ENCODE measurements at regions not wholly inside any gene's neighbourhood (a gene's known extent, or its start where the extent isn't known, plus 50 kb on each side); places are given as distances from the start of the nearest gene placed in this dataset.
"Not testable (repeated sequence)": the region's sequence is repeated elsewhere in the genome, so short reads cannot be mapped to it uniquely, and the experiment has no call there.

DNA sequence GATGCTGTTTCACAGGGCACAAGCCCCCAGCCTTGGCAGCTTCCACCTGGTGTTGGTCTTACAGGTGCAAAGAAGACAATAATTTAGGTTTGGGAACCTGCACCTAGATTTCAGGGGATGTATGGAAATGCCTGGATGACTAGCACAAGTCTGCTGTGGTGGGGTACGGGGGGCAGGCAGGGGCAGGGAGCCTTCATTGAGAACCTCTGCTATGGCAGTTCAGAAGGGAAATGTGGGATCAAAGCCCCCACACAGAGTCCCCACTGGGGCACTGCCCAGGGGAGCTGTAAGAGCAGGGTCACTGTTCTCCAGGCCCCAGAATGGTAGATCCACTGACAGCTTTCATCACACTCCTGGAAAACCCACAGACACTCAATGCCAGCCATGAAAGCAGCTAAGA is 686.5 kb downstream of the FAM181B start:
- DNase-seq (ENCODE audit: low spot score) = no peak

DNA sequence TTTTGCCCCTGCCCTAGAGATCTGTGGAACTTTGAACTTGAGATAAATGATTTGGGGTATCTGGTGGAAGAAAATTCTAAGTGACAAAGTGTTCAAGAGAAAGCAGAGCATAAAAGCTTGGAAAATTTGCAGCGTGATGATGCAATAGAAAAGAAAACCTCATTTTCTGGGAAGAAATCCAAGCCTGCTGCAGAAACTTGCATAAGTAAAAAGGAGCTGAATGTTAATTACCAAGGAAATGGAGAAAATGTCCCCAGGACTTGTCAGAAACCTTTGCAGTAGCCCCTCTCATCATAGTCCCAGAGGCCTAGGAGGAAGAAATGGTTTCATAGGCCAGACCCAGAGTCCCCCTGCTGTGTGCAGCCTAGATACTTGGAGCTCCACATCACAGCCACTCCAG is 686.9 kb downstream of the FAM181B start:
- DNase-seq (ENCODE audit: low spot score) = no peak

DNA sequence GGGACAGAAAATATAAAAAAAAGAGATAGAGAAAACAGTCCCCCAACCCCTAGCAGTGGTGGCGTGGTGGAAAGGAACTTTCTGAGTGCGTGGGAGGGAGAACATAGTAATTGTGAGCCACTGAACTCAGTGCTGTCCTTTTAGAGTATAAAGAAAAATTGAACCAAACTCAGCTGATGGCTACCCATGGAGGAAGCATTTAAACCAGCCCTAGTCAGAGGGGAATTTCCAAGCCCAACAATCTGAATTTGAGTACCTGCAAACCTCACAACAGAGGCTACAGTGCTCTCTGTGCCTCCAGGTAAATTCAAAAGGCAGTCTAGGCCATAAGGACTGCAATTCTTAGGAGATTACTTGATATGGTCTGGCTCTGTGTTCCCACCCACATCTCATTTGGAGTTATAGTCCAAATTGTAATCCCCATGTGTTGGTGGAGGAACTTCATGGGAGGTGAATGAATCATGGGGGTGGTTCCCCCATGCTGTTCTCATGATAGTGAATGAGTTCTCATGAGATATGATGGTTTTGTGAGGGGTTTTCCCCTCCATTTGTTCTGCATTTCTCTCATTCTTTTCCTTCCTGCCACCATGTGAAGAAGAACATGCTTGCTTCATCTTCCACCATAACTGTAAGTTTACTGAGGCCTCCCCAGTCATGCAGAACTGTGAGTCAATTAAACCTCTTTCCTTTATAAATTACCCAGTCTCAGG is 687.8 kb downstream of the FAM181B start:
- DNase-seq (ENCODE audit: low spot score) = no peak

DNA sequence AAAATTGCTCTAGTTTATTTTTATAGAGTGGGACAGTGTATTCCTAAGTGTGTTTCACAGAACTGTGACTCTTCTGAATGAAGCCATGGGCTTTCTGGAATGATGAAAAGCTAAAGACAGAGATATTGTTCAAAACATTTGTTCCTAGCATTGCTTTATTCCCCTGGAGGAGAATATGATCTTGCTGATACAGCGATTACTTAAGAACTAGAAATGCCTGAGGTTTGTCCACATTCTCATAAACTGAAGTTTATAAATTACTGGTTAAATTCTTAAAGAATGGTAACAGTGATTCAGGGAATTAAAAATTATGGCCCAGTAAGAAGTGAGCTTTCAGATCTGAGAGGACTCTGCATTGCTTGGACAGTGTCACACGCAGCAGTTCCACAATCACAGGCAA is 690.3 kb downstream of the FAM181B start:
- no peak for DNase-seq (ENCODE audit: low spot score)

DNA sequence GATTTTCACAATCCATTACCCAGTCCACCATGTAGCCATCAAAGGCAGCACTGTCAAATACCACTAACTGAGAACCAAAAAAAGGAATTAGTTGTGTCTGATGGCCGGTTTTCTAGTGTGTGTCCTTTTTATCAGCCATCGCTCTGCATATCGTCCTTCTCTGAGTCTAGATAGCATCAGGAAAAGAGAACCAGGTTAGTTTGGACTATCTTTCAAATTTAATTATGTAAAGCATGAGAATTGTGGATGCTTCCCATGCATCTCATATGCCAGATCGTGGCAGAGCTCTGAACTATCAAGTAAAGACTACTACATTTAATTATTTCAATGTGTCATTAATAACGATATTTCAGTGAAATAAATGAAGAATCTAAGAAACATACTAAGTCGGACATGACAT is 691.9 kb downstream of the FAM181B start:
- DNase-seq (ENCODE audit: low spot score) = no peak

DNA sequence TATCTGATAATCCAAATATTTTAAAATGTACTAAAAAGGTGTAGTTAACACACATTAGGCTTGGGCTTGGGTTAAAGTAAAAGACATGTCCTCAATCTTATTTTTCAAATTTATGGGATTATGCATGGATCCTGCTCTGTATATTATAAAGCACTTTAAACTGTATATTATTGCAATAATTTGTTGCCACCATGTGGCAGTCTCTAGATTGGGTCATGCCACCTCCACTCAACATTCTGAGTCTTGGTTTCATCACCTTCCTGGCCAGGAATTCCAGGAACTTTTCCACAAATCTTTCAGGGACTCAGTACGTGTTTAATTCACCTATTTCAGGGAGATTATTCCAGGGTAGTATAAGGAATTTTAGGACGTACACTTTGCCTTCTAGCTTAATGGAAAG is 695.5 kb downstream of the FAM181B start:
- no peak for DNase-seq (ENCODE audit: low spot score)

DNA sequence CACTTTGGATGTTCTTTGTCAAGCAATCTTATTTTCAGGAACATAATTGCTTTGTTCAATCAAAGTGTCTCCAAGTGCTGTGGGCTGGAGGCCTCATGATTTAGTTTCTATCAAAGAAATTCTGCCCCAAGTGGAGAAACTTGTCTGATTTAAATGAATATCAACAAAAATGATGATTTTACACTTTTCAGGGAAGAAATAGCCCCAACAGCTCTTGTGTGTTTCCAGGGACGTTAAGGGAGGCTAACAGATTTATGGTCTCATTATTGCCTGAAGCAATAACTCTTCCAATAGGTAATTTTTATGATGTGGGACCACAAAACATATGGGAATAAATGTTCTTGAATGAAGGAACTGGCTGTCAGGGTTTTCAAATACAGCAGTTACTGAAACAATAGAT is 699.1 kb downstream of the FAM181B start:
- no peak for DNase-seq (ENCODE audit: low spot score)

DNA sequence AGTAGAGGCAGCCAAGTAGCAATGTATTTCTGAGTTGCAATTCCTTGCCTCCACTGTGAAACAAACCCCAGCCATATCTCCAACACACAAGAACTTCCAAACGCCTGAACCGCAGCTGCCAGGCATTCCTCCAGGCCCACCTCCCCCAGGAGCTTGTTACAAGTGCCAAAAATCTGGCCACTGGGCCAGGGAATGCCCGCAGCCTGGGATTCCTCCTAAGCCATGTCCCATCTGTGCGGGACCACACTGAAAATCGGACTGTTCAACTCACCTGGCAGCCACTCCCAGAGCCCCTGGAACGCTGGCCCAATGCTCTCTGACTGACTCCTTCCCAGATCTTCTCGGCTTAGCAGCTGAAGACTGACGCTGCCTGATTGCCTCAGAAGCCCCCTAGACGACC is 706.3 kb downstream of the FAM181B start:
- DNase-seq (ENCODE audit: low spot score) = not testable (repeated sequence)

DNA sequence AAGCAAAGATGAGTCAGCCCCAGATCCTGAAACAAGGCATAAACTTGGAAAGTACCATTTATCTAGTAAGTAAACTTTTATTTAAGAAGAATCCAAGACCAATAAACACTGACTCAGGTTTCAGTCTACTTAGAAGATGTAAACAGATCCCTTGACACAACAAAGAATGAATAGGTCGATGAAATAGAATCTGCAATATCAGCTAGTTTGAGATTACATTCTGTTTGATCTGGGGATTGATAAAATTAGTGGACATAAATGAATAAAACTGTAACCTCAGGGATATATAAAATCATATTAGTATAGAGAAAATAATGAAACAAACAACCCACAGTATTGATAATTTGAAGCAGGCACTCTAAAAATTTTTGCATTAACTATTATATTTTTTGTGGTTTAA is 708.9 kb downstream of the FAM181B start:
- DNase-seq (ENCODE audit: low spot score) = no peak

DNA sequence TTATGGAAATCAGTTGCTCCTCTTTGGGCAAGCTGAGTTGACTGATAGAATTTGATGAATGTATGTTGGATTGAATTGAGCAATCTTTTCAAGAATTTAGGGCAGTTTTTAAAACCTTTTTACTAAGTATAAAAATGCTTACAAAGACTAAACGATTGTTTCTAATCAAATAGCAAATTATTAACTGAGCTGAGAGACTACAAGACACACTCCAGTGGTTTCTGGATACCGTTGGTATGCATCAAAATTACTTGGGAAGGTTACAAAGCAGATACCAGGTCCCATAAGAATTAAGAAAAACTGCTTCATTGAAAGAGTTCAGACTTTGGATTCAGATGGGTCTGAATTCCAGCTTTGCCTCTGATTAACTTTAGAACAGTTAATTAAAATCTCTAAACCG is 721.4 kb downstream of the FAM181B start:
- DNase-seq (ENCODE audit: low spot score) = no peak

DNA sequence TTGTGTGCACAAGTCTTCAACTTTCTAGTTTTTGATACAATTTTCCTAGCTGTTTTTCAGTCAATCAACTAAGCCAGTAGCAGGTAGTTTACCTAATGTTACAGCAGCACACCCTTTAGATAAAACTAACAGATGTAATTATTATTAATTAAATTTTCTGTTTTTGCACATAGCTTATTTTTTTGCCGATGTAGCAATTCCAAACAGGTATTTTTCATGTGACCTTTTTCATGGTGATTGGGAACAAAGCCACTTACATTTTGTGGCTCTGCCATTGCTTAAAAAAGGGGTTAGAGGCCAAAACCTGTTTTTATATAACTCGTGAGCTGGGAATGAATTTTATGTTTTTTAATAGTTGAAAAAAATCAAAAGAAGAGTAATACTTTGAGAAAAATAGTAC is 724.5 kb downstream of the FAM181B start:
- no peak for DNase-seq (ENCODE audit: low spot score)

DNA sequence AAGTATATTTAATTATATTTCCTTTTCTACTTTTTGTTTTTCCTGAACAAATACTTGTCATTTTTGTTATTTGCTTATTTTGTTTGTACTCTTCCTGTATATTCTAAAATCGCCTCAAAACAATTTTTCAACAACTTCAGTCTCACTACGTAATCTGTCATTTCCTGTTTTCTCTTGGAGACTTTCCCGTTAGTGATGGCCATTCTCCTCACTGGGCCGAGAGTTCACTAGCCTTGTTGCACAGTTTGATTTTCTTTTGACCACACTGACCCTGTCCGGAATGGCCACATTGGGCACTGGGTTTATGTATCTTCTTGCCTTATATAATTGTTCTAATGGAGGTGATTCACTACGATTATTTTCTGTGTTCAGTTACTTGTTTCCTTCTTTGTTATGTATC is 726.1 kb downstream of the FAM181B start:
- no peak for DNase-seq (ENCODE audit: low spot score)

DNA sequence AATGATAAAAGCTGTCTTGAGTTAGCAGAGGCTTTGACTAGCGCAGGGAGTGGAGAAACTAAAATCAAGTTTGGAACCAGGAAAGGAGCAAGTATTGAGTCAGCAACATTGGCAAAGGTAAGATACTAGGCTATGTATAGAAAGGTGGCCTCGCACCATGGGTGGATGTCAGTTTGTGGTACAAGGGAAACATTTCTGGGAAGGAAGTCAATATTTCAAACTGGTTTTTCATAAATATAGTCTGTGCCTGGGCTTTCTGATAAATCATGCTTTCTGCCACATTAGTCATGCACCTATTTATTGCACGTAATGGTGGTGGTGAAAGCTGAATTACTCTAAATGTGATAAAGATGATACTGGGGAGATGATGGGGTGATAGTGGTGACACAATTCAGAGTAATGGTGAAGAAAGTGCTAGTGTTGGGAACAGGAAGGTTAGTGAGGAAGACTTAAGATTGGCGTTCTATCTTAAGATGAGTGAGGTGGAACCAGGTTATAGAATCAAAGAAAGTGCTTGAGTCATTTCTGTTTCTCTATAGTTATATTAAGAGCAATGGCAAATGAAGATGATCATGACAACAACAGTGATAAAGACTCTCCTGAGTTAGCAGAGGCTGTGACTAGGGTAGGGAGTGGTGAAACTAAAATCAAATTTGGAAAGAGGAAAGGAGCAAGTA is 729.0 kb downstream of the FAM181B start:
- no peak for DNase-seq (ENCODE audit: low spot score)

DNA sequence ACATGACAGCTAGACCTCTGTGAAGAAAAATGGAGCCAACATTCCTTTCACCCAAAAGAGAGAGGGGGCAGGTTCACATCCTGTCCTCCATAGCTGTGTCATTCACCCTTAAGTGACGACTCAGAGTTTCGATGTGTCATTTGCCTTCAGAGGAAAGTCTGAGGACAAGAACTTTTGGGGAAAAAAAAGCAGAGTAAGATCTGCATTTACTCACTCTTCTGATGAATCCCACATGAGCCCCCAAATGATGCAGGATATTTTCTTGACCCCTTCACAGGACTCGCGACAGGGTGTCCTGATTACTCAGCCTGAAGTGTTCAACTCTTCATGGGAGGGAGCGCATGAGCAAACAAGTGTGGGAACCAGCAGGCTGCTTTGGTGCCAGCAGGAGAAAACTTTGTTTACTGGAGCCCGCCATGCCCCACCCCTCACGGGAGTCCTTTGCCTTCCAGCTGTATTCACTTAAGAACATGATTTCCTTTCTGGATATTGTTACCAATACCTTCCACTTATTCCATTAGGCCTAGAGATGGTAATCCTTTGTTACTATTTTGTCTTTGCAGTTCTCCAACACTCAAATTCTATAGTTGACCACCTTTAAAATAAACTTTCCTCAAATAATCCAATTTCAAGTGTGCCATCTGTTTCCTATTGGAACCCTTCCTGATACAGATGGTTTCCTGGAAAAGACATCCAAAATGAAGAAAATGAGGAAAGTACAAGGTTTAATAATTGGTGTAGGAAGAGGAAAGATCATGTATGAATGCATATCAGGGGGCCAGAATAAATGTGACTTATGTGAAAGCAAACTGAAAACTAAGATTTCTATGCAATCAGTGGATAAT is 729.8 kb downstream of the FAM181B start:
- DNase-seq (ENCODE audit: low spot score) = no peak

DNA sequence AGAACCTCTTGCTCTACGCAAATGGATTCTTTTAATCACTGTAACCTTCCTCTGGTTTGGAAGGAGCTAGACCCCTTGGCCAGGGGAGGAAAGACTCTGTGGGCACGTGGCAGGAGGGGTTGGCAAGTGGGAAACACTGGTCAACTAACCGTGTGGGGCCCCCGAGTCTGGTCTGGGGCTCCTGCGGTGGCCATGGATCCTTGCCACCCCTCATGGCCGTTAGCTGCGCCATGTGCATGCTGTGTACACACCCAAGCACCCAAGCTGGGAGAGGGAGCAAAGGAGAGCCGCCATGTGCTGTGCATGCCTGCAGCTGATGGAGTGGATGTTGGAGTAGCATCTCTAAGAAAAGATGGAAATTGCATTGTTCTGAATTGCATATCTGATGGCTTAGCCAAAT is 730.6 kb downstream of the FAM181B start:
- DNase-seq (ENCODE audit: low spot score) = no peak

DNA sequence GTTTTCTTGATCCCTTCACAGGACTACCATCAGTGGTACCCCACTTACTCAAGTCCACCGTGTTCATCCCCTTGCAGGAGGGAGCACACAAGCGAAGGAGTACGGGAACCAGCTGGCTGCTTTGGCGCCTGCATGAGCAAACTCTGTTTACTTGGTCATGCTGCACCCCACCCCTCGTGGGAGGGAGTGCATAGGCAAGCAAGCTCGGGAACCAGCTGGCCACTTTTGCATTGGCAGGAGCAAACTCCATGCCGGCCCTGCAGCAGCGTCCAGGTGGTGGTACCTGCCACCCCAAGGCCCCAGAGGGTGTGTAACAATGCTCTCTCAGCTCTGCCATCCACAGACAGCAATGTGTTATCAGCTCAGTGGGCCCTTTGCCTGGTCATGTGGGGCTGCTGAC is 737.8 kb downstream of the FAM181B start:
- no peak for DNase-seq (ENCODE audit: low spot score)

DNA sequence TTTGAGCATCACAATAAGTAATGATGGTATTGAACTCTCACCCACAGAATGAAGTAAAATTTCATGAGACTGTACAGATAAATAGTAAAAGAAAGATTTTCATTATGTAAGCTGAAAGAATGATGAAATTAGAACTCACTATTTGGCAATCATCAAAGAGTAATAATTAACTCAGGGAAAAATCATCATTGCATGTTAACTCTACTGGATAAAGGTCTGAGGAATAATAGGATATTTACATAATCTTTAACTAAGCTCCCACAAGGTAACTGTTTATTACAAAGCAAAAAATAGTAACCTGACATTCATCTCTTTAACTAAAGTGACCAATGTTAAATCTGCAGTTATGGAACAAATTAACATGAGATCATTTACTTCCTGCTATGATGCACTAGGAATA is 739.9 kb downstream of the FAM181B start:
- DNase-seq (ENCODE audit: low spot score) = no peak

DNA sequence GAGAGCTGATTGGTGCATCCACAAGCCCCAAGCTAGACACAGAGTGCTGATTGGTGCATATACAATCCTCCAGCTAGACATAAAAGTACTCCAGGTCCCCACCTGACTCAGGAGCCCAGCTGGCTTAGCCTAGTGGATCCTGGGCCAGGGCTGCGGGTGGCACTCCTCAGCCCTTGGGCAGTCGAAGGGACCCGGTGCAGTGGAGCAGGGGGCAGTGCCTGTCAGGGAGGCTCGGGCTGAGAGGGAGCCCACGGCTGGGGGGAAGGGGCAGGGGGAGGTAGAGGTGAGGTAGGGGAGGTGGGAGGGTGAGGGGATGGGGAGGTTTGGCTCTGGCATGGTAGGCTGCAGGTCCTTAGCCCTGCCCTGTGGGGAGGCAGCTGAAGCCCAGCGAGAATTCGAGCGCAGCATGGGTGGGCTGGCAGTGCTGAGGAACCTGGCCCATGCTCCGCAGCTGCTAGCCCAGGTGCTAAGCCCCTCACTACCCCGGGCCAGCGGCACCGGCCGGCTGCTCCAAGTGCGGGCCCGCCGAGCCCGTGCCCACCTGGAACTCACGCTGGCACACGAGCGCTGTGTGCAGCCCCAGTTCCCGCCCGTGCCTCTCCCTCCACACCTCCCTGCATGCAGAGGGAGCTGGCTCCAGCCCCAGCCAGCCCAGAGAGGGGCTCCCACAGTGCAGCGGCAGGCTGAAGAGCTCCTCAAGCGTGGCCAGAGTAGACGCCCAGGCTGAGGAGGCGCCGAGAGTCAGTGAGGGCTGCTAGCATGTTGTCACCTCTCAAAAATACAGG is 742.8 kb downstream of the FAM181B start:
- DNase-seq (ENCODE audit: low spot score) = no peak

DNA sequence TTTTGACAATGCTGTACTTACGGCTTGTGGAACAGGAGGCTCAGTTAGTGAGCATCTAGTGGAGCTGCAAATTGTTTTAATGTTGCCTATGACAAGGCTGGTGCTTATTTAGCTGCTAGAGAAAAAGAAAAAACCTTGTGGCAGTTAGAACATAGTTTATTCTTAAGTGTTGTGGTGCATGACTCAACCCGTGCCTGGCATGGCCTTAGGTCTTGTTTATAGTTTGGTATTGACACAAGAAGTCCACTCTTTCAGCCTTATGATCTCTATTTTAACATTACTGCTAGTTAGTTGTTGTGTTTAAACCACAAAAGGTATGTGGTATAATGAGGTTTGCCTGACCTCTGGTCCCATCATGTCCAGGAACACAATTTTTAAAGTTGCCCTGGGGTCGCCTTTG is 744.6 kb downstream of the FAM181B start:
- no peak for DNase-seq (ENCODE audit: low spot score)

DNA sequence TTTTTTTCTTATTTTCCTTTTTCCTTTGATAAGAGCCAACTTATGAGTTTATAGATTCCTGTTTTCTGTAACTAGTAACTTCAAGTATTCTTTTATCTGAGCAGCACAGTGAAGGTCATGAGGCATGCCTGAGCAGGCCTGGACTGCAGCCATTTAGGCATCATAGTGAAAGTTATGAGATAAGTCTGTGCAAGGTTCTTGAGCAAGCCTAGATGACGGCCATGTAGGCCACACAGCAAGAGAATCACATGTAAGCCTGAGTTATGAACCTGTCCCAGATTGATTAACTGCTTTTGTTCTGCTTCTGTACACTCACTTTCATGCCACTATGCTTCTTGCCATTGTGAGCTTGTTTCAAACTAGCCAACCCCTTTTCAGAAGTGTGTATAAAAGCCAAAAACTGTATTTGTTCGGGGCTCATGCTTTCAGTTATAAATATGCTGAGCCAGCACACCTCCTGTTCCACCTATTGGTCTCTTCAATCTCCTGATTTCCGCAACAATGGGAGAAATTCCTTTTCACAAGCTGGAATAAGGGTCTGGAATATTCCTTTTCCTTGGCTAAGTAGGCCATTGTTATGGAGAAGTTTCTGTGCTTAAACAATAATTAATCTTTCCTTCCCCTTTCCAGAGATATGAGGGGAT is 745.7 kb downstream of the FAM181B start:
- no peak for DNase-seq (ENCODE audit: low spot score)

DNA sequence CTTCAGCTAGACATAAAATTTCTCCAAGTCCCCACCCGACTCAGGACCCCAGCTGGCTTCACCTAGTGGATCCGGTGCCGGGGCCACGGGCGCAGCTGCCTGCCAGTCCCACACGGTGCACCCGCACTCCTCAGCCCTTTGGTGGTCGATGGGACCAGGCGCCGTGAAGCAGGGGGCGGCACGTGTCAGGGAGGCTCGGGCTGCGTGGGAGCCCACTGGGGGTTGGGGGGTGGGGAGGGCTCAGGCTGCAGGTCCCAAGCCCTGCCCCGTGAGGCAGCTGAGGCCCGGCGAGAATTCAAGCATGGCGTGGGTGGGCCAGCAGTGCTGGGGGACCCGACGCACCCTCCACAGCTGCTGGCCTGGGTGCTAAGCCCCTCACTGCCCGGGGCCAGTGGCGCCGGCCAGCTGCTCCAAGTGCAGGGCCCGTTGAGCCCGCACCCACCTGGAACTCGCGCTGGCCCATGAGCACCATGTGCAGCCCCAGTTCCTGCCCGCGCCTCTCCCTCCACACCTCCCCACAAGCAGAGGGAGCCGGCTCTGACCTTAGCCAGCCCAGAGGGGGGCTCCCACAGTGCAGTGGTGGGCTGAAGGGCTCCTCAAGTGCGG is 747.0 kb downstream of the FAM181B start:
- no peak for DNase-seq (ENCODE audit: low spot score)

All from germinal center (tissue), 1 donor.